Suprapubic skin (tissue), 4 donors: ENCODE measurements at regions not wholly inside any gene's neighbourhood (a gene's known extent, or its start where the extent isn't known, plus 50 kb on each side); places are given as distances from the start of the nearest gene placed in this dataset.

ENCODE experiments used
- DNase-seq, 2 donors: peaks; one replicate each; pipeline ENCODE4 v3.0.0-alpha.2; 2019; ENCODE audit warnings: low spot score in 2 of 2
- H3K27ac ChIP-seq: fragments of 200-600 bp; sonication (generic); one replicate; pipeline ENCODE4 v1.5.1; 2019
- H3K27me3 ChIP-seq: fragments of 200-600 bp; sonication (generic); one replicate; pipeline ENCODE4 v1.5.1; 2019
- H3K36me3 ChIP-seq: fragments of 200-600 bp; sonication (generic); one replicate; pipeline ENCODE4 v1.5.1; 2019
- H3K4me1 ChIP-seq: fragments of 200-600 bp; sonication (generic); one replicate; pipeline ENCODE4 v1.5.1; 2019
- H3K4me3 ChIP-seq: fragments of 200-600 bp; sonication (generic); one replicate; pipeline ENCODE4 v1.5.1; 2019; ENCODE audit warnings: mild to moderate bottlenecking
- H3K9me3 ChIP-seq: fragments of 200-600 bp; sonication (generic); one replicate; pipeline ENCODE4 v1.5.1; 2019
- EP300 ChIP-seq: sonication (generic); formaldehyde crosslinking; IDR thresholded peaks from one replicate; pipeline ENCODE4 v1.6.1; 2017; ENCODE audit warnings: antibody characterized with exemption
- POLR2A ChIP-seq, 2 donors: fragments of 450-650 bp; IDR thresholded peaks; one replicate each; pipeline ENCODE4 v1.6.1; 2017; ENCODE audit warnings: antibody characterized with exemption in 2 of 2, mild to moderate bottlenecking in 2 of 2, moderate library complexity in 2 of 2
- POLR2AphosphoS5 ChIP-seq, 3 donors: sonication (generic); formaldehyde crosslinking; IDR thresholded peaks; one replicate each; pipeline ENCODE4 v1.6.1; 2017; ENCODE audit warnings: antibody characterized with exemption in 3 of 3
- WGBS: methylation state at CpG from one replicate; pipeline ENCODE4 v1.1.5; 2018; 5-methylcytosine and 5-hydroxymethylcytosine counted together
- TF ChIP-seq, protein P1 (sequence below), 2 donors: fragments of 200-600 bp in 1 of 2; fragments of 450-650 bp in 1 of 2; sonication (generic) in 1 of 2; IDR thresholded peaks; one replicate each; pipeline ENCODE4 v1.5.1; 2016 to 2019; ENCODE audit warnings: antibody characterized with exemption in 2 of 2, mild to moderate bottlenecking in 1 of 2, moderate library complexity in 1 of 2

DNA sequence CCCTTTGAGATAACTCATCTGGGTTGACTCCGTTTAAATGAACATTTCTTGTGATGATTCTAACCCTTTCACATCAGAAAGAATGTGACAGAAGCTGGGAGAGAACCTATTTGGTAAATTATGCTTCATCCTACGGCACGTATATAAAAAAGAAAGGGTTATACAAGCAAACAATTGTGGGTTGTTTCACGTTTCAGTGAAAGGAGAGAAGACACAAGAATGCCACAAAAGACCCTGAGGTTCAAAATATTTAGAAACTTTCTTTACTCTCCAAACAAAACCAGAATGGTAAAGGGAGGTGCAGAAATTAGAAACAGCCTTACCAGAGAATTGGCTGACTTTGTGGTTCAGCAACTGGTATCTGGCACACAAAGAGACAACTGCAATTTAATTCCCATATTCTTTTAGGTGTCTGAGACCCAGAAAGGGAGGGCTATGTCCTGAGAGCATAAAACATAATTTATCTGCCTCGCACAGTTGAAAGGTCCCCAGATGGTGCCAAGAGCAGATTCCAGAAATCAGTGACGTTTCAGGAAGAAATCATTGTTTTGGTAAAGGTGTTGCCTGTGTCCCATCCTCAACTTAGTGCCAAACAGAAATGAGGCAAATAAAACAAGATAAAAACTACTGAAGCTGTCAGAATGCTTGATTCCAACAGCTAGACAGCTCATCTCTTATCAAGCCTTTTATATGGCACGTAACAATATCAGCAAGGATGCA, 361.4 kb downstream of the EFNB2 start:
- Histone ChIP-seq H3K27ac (no peak overlapping the region), H3K4me1 (no peaks in the 10 kb centered on the region), H3K36me3 (no peaks in the 10 kb centered on the region), H3K4me3 (no peak overlapping the region), H3K9me3 (no peaks in the 10 kb centered on the region), H3K27me3 (no peaks in the 10 kb centered on the region)
- TF ChIP-seq POLR2AphosphoS5 (IDR thresholded peaks at IDR 0.05) = no peak
- TF ChIP-seq, protein P1, sequence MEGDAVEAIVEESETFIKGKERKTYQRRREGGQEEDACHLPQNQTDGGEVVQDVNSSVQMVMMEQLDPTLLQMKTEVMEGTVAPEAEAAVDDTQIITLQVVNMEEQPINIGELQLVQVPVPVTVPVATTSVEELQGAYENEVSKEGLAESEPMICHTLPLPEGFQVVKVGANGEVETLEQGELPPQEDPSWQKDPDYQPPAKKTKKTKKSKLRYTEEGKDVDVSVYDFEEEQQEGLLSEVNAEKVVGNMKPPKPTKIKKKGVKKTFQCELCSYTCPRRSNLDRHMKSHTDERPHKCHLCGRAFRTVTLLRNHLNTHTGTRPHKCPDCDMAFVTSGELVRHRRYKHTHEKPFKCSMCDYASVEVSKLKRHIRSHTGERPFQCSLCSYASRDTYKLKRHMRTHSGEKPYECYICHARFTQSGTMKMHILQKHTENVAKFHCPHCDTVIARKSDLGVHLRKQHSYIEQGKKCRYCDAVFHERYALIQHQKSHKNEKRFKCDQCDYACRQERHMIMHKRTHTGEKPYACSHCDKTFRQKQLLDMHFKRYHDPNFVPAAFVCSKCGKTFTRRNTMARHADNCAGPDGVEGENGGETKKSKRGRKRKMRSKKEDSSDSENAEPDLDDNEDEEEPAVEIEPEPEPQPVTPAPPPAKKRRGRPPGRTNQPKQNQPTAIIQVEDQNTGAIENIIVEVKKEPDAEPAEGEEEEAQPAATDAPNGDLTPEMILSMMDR (IDR thresholded peaks at IDR 0.05) = no peak
- no peak for TF ChIP-seq EP300
- TF ChIP-seq POLR2A (IDR thresholded peaks at IDR 0.05) = no peak
- WGBS = 59% methylated on average over 7 of the region's 7 CpGs
- DNase-seq = no peak

GRCh38 chr13:106173346-106173745, 362.1 kb downstream of the EFNB2 start:
- H3K27ac ChIP-seq = no peak overlapping the region
- H3K27me3 ChIP-seq = no peaks in the 10 kb centered on the region
- TF ChIP-seq POLR2A (IDR thresholded peaks at IDR 0.05) = no peak
- TF ChIP-seq POLR2AphosphoS5 (IDR thresholded peaks at IDR 0.05) = no peak
- TF ChIP-seq EP300 = no peak
- TF ChIP-seq, protein P1 (IDR thresholded peaks at IDR 0.05) = no peak
- no peak for DNase-seq
- no peaks in the 10 kb centered on the region for H3K4me1 ChIP-seq
- H3K4me3 ChIP-seq = no peak overlapping the region
- whole genome bisulfite sequencing = 69% methylated on average over 2 of the region's 2 CpGs
- H3K36me3 ChIP-seq = no peaks in the 10 kb centered on the region
- H3K9me3 ChIP-seq = no peaks in the 10 kb centered on the region

GRCh38 chr13:106172176-106172905, 363.1 kb downstream of the EFNB2 start:
- H3K27ac ChIP-seq = no peak overlapping the region
- H3K36me3 ChIP-seq = no peaks in the 10 kb centered on the region
- no peaks in the 10 kb centered on the region for H3K4me1 ChIP-seq
- DNase-seq = no peak
- TF ChIP-seq EP300 = no peak
- TF ChIP-seq POLR2A (IDR thresholded peaks at IDR 0.05) = no peak
- TF ChIP-seq, protein P1 (IDR thresholded peaks at IDR 0.05) = no peak
- TF ChIP-seq POLR2AphosphoS5 (IDR thresholded peaks at IDR 0.05) = no peak
- H3K27me3 ChIP-seq = no peaks in the 10 kb centered on the region
- H3K9me3 ChIP-seq = no peaks in the 10 kb centered on the region
- WGBS = 76% methylated on average over 5 of the region's 5 CpGs
- no peak overlapping the region for H3K4me3 ChIP-seq

DNA sequence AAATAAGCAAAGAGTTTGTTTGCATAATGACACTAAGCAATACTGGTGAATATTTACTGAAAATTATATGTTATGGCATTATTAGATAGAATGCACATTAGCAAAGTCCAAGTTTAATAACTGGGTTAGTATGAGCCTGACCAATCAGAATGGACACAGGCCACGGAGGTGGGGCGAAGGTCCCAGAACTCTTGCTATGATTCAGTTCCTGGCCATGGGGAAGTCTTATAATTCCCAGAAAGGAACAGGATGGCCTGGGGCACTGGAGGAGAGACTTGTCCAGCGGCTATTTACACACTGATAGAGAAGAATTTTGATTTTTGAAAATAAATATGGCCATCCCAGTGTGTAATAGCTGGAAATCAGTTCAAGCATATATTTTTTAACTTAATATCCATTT, 372.0 kb downstream of the EFNB2 start:
- no peaks in the 10 kb centered on the region for H3K4me1 ChIP-seq
- H3K9me3 ChIP-seq = no peaks in the 10 kb centered on the region
- H3K27ac ChIP-seq = no peak overlapping the region
- no peaks in the 10 kb centered on the region for H3K27me3 ChIP-seq
- TF ChIP-seq EP300 = no peak
- no peak for TF ChIP-seq POLR2AphosphoS5 (IDR thresholded peaks at IDR 0.05)
- TF ChIP-seq POLR2A (IDR thresholded peaks at IDR 0.05) = no peak
- TF ChIP-seq, protein P1 (IDR thresholded peaks at IDR 0.05) = no peak
- WGBS = 80% methylated on average over 3 of the region's 3 CpGs
- DNase-seq = no peak
- H3K36me3 ChIP-seq = no peaks in the 10 kb centered on the region
- no peak overlapping the region for H3K4me3 ChIP-seq

- Histone ChIP-seq H3K4me1 (no peaks in the 10 kb centered on the region), H3K27ac (no peak overlapping the region), H3K36me3 (no peaks in the 10 kb centered on the region), H3K4me3 (no peak overlapping the region), H3K27me3 (no peaks in the 10 kb centered on the region), H3K9me3 (no peaks in the 10 kb centered on the region)
- DNase-seq = no peak
- whole genome bisulfite sequencing = 29% methylated on average over 3 of the region's 3 CpGs
- TF ChIP-seq, protein P1 (IDR thresholded peaks at IDR 0.05) = no peak
- TF ChIP-seq EP300 = no peak
- no peak for TF ChIP-seq POLR2A (IDR thresholded peaks at IDR 0.05)
- no peak for TF ChIP-seq POLR2AphosphoS5 (IDR thresholded peaks at IDR 0.05)
Measured at GRCh38 chr13:106161146-106161545, 374.3 kb downstream of the EFNB2 start.
